VCaP (cell line): ENCODE measurements at regions not wholly inside any gene's neighbourhood (a gene's known extent, or its start where the extent isn't known, plus 50 kb on each side); places are given as distances from the start of the nearest gene placed in this dataset.

Experiments
- H3K27ac ChIP-seq: fragments of 450-650 bp; 2 replicates; pipeline ENCODE4 v1.5.1; 2017
- TF ChIP-seq, protein P1 (sequence below): fragments of 450-650 bp; conservative IDR thresholded peaks from 2 replicates; pipeline ENCODE4 v1.5.1; 2017; ENCODE audit warnings: mild to moderate bottlenecking, moderate library complexity

DNA sequence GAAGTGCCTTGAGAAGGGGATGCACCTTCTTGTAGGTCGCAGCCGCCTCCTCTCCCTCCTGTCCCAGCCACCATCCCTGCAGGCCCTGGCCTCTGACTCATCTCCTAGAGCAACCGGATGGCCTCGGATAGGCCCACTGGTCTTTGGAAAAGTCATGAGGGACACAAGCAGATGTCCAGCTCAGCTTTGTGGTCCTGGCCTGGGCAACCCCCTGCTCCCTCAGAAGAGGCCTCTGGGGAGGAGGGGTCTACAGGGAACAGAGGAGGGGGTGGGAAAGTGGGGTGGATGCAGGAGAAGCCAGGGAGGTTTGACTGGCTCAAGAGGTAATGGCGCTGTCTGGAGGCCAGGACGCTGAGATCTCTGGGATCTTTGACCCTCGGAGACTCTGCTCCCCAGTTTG is 259.2 kb upstream of the TLE3 start:
- TF ChIP-seq, protein P1, sequence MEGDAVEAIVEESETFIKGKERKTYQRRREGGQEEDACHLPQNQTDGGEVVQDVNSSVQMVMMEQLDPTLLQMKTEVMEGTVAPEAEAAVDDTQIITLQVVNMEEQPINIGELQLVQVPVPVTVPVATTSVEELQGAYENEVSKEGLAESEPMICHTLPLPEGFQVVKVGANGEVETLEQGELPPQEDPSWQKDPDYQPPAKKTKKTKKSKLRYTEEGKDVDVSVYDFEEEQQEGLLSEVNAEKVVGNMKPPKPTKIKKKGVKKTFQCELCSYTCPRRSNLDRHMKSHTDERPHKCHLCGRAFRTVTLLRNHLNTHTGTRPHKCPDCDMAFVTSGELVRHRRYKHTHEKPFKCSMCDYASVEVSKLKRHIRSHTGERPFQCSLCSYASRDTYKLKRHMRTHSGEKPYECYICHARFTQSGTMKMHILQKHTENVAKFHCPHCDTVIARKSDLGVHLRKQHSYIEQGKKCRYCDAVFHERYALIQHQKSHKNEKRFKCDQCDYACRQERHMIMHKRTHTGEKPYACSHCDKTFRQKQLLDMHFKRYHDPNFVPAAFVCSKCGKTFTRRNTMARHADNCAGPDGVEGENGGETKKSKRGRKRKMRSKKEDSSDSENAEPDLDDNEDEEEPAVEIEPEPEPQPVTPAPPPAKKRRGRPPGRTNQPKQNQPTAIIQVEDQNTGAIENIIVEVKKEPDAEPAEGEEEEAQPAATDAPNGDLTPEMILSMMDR: no peak
- H3K27ac ChIP-seq: no peak overlapping the region

DNA sequence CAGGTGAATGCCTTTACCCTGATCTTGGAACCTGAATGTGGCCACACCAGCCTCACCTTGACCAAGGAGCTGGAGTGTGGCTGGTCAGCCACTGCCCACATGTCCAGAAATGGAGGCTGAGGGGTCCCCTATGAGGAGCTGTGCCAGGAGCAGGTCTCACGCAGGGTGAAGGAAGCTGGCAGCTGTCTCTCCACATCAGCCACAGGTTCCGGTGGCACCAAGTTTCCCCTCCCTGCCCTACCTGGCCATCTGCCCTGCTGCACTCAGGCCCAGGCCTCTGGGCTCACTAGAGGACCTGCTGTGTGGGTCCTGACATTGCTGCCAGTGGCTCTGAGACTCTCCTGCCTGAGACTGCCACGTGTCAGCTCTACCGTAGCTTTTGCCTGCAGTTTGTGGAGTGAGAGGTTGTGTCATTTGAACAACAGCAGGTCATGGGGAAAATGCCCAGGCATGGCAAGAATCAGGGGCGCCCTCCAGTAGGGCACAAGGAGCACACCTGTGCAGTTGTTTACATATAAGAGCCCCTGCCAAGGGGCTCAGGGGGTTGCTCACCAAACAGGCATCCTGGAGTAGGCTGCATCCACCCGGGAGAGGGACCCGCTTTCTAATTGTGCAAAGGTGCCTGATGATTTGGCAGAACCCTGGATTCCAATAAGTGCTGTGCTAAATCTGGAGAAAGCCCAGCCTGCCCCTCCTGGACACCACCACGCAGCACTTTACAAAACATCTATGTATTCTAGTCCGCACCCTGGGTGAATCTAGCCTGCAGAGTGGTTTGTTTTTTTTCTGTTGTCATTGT is 258.5 kb upstream of the TLE3 start:
- no peak overlapping the region for H3K27ac ChIP-seq
- TF ChIP-seq, protein P1: no peak

DNA sequence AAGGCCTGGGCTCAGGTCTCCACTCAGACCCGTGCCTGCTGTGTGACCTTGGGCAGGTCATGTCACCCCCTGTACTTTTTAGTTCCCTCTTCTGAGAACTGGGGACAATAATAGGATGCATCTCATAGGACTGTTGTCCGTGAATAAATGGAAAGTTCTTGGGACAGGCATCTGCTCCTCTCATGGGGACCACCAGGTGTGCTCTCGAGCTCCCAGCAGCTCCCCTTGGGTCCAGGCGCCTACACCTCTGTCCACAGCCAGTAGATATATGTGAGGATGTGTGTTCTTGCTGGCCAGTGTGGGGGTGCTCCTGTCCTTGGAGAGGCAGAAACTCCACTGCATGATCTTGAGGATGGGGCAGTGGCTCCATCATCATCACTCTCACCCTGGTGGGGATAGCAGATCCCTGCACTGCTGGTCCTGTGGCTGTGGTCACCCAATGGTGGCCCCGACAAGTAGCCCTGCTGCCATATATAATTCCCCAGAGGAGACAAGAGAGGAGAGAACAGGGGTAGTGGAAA is 257.6 kb upstream of the TLE3 start:
- TF ChIP-seq, protein P1: no peak
- no peak overlapping the region for H3K27ac ChIP-seq

DNA sequence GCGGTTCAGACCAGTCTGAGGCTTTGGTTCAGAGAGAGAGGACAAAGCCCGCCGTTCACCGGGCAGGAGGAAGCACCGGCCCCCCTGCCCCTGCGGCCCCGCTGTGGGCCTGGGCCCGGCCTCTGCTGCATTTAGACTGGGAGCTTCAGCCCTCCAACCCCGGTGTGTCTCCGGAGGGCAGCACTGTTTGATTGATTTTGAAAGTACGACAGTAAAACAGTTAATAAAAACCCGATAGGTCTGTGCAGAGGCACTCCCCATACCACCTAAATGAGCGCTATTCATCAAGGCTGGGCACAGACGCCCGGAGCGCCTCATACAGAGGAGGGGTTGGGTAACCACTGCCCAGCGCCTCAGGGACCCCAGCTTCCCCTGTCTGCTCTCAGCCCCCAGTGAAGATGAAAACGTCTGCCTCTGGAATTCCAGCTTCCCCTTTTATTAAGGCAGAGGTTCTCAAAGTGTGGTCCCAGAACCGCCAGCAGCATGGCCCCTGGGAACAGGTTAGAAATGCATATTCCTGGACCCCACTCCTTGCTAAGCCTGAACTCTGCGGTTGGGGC is 256.7 kb upstream of the TLE3 start:
- peak overlapping the region; percentile 59 for H3K27ac ChIP-seq
- TF ChIP-seq, protein P1: no peak

DNA sequence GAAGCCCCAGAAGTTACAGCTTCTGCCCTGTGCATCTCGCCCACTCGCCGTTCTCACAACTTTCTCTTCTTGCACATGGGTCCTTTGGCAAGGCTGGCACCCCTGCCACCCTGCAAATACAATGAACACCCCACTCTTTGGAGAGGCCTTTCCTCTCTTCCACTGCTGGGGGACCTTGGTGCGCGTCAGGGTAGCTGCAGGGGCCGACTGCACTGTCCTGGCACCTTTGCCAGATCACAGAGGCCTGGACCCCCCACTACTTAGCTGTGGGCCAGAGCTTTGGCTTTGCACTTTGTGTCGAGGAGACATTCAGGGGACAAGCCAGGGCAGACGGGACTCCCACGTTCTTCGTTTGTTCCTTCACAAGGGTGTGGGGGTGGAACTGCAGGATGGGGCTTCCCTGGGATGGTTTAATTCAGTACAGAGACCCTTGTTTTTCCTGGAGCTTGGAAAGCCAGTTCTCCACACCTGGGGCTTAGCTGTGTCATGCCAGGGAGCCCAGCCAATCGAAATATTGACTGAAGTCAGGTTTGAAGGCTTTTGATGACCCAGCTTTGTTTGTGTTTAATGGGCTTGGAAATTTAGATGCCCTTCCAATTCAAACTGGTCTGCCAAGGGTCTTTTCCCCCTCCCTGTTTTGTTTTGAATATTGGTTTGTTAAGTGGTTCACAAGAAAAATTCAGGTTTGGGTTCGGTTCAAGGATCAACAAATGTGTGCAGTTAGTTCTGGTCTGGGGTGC is 256.1 kb upstream of the TLE3 start:
- TF ChIP-seq, protein P1: no peak
- peak overlapping the region; percentile 59 for H3K27ac ChIP-seq

DNA sequence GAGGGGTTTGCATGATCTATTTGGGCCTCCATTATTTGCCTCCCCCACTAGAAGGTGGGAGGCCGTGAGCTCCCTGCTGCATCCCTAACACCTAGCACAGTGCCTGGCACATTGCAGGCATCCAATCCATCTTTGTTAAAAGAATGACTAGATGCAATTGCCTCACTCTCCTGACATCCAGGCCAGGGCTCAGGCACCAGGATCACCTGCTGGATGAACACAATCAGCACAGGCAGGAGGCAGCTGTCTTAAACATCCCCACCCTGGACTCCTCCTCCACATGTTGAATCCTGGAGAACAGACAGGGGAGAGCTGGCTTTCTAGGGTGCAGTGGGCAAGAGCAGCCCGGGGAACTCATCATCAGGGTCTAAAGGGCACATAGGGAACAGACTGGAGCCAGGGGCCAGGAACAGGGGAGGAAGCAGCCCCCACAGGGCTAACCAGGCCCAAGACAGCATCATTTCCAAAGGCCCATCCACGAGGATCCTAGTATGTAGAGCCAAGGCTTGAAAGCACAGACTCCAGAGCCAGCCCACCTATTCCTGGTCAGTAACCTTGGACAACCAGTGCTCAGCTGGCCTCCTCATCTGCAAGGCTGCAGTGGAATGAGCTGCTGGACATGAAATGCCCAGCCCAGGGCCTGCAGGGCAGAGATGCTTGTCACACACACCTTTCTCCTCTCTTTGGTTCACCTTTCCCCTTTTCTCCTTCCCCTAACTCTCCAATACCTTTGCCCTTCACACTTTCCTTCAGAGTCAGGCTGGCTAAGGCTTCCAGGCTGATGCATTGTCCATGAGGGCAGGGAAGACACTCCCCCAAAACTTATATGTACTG is 254.4 kb upstream of the TLE3 start:
- TF ChIP-seq, protein P1: no peak
- H3K27ac ChIP-seq: no peak overlapping the region
